HCT116 (cell line): ENCODE measurements at regions not wholly inside any gene's neighbourhood (a gene's known extent, or its start where the extent isn't known, plus 50 kb on each side); places are given as distances from the start of the nearest gene placed in this dataset.

ENCODE experiments used
- ATAC-seq: fragments of 200-7000 bp; cut with Tn5 transposase; 2 replicates; pipeline ENCODE4 v1.9.1; 2020; ENCODE audit warnings: mild to moderate bottlenecking, moderate library complexity
- BruUV-seq: library from RNA; stranded (reverse); fragments of 400-500 nt; replicated peaks from 2 replicates; lab custom pipeline; 2021; lab: Mats Ljungman, UMichigan
- CTCF ChIA-PET: fragments of 300-600 bp; sonication (Branson Sonifier 250); formaldehyde crosslinking; loops from one replicate; lab custom pipeline; 2021; ENCODE audit warnings: antibody characterized with exemption; lab: Charles Lee
- POLR2A ChIA-PET: fragments of 300-600, 350-600 bp; sonication (Branson Sonifier 250); formaldehyde crosslinking; loops from one replicate; lab custom pipeline; 2021; ENCODE audit warnings: antibody characterized with exemption; lab: Charles Lee
- RAD21 ChIA-PET, 2 experiments: fragments of 300-600 bp; sonication (Branson Sonifier 250); formaldehyde crosslinking; loops; one replicate each; lab custom pipeline; 2023; ENCODE audit warnings: low total read pairs in 2 of 2; ENCODE audit not compliant: uncharacterized antibody in 2 of 2, unreplicated experiment in 2 of 2, low non-redundant PET in 1 of 2; lab: Charles Lee
- DNase-seq: peaks from one replicate; pipeline ENCODE4 v3.0.0-alpha.2; 2010; ENCODE audit warnings: low read depth, low spot score
- H2AFZ ChIP-seq: fragments of 200-600 bp; shearing (Covaris generic), sonication (generic); 2 replicates; pipeline ENCODE4 v1.6.1; 2017; ENCODE audit warnings: low read depth, mixed run types, mixed read lengths, antibody characterized with exemption, low read length; ENCODE audit not compliant: poor library complexity, severe bottlenecking
- H3K27ac ChIP-seq: 2 replicates; pipeline ENCODE4 v1.5.1; 2012; ENCODE audit warnings: low read depth, low read length
- H3K27me3 ChIP-seq: fragments of 200-600 bp; sonication (generic); 2 replicates; pipeline ENCODE4 v1.6.1; 2016; ENCODE audit warnings: mixed run types, low read length, mixed read lengths; ENCODE audit not compliant: insufficient read depth
- H3K36me3 ChIP-seq, 2 experiments: fragments of 200-500 bp in 1 of 2; fragments of 200-600 bp in 1 of 2; sonication (Bioruptor generic) in 1 of 2; sonication (generic) in 1 of 2; 2 replicates each; pipeline versions ENCODE4 v1.5.1 to v1.6.1; 2014 to 2016; ENCODE audit warnings: low read length in 2 of 2, inconsistent platforms in 1 of 2, mixed read lengths in 1 of 2, mixed run types in 1 of 2; ENCODE audit not compliant: insufficient read depth in 2 of 2, control insufficient read depth in 1 of 2
- H3K4me1 ChIP-seq, 2 experiments: fragments of 200-600 bp in 1 of 2; sonication (generic) in 1 of 2; 2 replicates each; pipeline versions ENCODE4 v1.5.1 to v1.6.1; 2012 to 2017; ENCODE audit warnings: low read length in 2 of 2, inconsistent platforms in 1 of 2, mild to moderate bottlenecking in 1 of 2, mixed read lengths in 1 of 2, mixed run types in 1 of 2, moderate library complexity in 1 of 2; ENCODE audit not compliant: insufficient read depth in 2 of 2, control insufficient read depth in 1 of 2
- H3K4me2 ChIP-seq: fragments of 200-600 bp; sonication (generic); 2 replicates; pipeline ENCODE4 v1.6.1; 2017; ENCODE audit warnings: mixed run types, low read length, mixed read lengths
- H3K4me3 ChIP-seq, 2 experiments: fragments of 200-600 bp in 1 of 2; sonication (generic) in 1 of 2; replicated peaks in 1 of 2; 2 replicates each; pipeline ENCODE4 v1.5.1; 2011 to 2016; ENCODE audit warnings: low read length in 2 of 2, control low read depth in 1 of 2, low read depth in 1 of 2, mild to moderate bottlenecking in 1 of 2, mixed read lengths in 1 of 2, mixed run types in 1 of 2
- H3K79me2 ChIP-seq: fragments of 200-600 bp; sonication (generic); 2 replicates; pipeline ENCODE4 v1.6.1; 2017; ENCODE audit warnings: mild to moderate bottlenecking, mixed run types, low read length, moderate library complexity, mixed read lengths; ENCODE audit not compliant: insufficient read depth
- H3K9ac ChIP-seq: fragments of 200-600 bp; sonication (generic); 2 replicates; pipeline ENCODE4 v1.6.1; 2016; ENCODE audit warnings: low read length, mixed read lengths
- H3K9me2 ChIP-seq: fragments of 200-600 bp; sonication (generic), shearing (Covaris generic); 2 replicates; pipeline ENCODE4 v1.6.1; 2017; ENCODE audit warnings: mixed run types, mild to moderate bottlenecking, moderate library complexity; ENCODE audit not compliant: insufficient read depth
- H3K9me3 ChIP-seq, 2 experiments: fragments of 200-500 bp in 1 of 2; fragments of 200-600 bp in 1 of 2; sonication (Bioruptor generic) in 1 of 2; sonication (generic) in 1 of 2; 2 replicates each; pipeline ENCODE4 v1.6.1; 2014 to 2017; ENCODE audit warnings: low read length in 2 of 2, mixed read lengths in 2 of 2, inconsistent platforms in 1 of 2, low read depth in 1 of 2, mild to moderate bottlenecking in 1 of 2, mixed run types in 1 of 2, moderate library complexity in 1 of 2; ENCODE audit not compliant: control insufficient read depth in 1 of 2, insufficient read depth in 1 of 2
- H4K20me1 ChIP-seq: fragments of 200-600 bp; sonication (generic), shearing (Covaris generic); 2 replicates; pipeline ENCODE4 v1.6.1; 2017; ENCODE audit warnings: mixed run types, mild to moderate bottlenecking, moderate library complexity; ENCODE audit not compliant: insufficient read depth
- ATF3 ChIP-seq: IDR thresholded peaks from 2 replicates; pipeline ENCODE4 v1.6.1; 2012
- CEBPB ChIP-seq: IDR thresholded peaks from 2 replicates; pipeline ENCODE4 v1.6.1; 2012; ENCODE audit warnings: low read depth
- EGR1 ChIP-seq: IDR thresholded peaks from 2 replicates; pipeline ENCODE4 v1.6.1; 2012; ENCODE audit warnings: low read depth
- ELF1 ChIP-seq: IDR thresholded peaks from 2 replicates; pipeline ENCODE4 v1.6.1; 2012; ENCODE audit warnings: low read depth, borderline replicate concordance
- EZH2phosphoT487 ChIP-seq: fragments of 200-600 bp; IDR thresholded peaks from 2 replicates; pipeline ENCODE4 v1.6.1; 2018; ENCODE audit warnings: antibody characterized with exemption, borderline replicate concordance
- FOSL1 ChIP-seq: IDR thresholded peaks from 2 replicates; pipeline ENCODE4 v1.6.1; 2012; ENCODE audit warnings: low read depth
- POLR2AphosphoS5 ChIP-seq: IDR thresholded peaks from 2 replicates; pipeline ENCODE4 v1.6.1; 2011; ENCODE audit warnings: mild to moderate bottlenecking, low read depth, low read length, moderate library complexity
- SIN3A ChIP-seq: IDR thresholded peaks from 2 replicates; pipeline ENCODE4 v1.6.1; 2012; ENCODE audit warnings: low read depth
- SP1 ChIP-seq: IDR thresholded peaks from 2 replicates; pipeline ENCODE4 v1.6.1; 2012; ENCODE audit warnings: low read depth
- TCF7L2 ChIP-seq: IDR thresholded peaks from 2 replicates; pipeline ENCODE4 v1.7.0; 2011; ENCODE audit warnings: borderline replicate concordance, inconsistent platforms; ENCODE audit not compliant: insufficient read depth, insufficient read length; ENCODE audit errors: extremely low read depth
- YY1 ChIP-seq: IDR thresholded peaks from 2 replicates; pipeline ENCODE4 v1.6.1; 2011; ENCODE audit warnings: low read length, low read depth, moderate library complexity, mild to moderate bottlenecking; ENCODE audit not compliant: insufficient replicate concordance; ENCODE audit errors: extremely low read depth
- ZFX ChIP-seq: fragments of 450-650 bp; IDR thresholded peaks from 2 replicates; pipeline ENCODE4 v1.6.1; 2017
- intact Hi-C: fragments of 100-400 bp; cut with micrococcal nuclease; formaldehyde crosslinking; loops from 2 replicates; pipeline ENCODE4 v1.10.0; 2022
- TF ChIP-seq, protein P1 (sequence below): IDR thresholded peaks from 2 replicates; pipeline ENCODE4 v1.6.1; 2011; ENCODE audit warnings: mild to moderate bottlenecking, low read length, moderate library complexity; ENCODE audit not compliant: insufficient replicate concordance; ENCODE audit errors: extremely low read depth
- TF ChIP-seq, protein P2 (sequence below): IDR thresholded peaks from 2 replicates; pipeline ENCODE4 v1.6.1; 2012; ENCODE audit warnings: low read depth

GRCh38 chr3:84820906-84821305 is 137.9 kb upstream of the CADM2 start:
- Histone ChIP-seq H3K27me3 (no peaks in the 10 kb centered on the region), H3K9ac (no peak overlapping the region), H3K9me3 (peaks cover 8 to 13% of the 10 kb centered on the region in 2 experiments; a peak in 3 of 4 replicates), H2AFZ (no peak overlapping the region), H3K27ac (no peak overlapping the region), H3K79me2 (no peaks in the 10 kb centered on the region), H3K4me1 (no peaks in the 10 kb centered on the region), H3K4me2 (no peak overlapping the region), H4K20me1 (no peaks in the 10 kb centered on the region), H3K4me3 (no peak overlapping the region), H3K36me3 (no peaks in the 10 kb centered on the region), H3K9me2 (no peaks in the 10 kb centered on the region)
- ATAC-seq, result no peak
- intact Hi-C loops, result no loop called here
- ChIA-PET CTCF (no interaction called here), POLR2A (no interaction called here), RAD21 (no interaction called here)
- BruUV-seq, result no TSS peak
- TF ChIP-seq YY1 (no peak), ATF3 (no peak), ELF1 (no peak), EGR1 (no peak), FOSL1 (no peak)
- TF ChIP-seq, protein P1, sequence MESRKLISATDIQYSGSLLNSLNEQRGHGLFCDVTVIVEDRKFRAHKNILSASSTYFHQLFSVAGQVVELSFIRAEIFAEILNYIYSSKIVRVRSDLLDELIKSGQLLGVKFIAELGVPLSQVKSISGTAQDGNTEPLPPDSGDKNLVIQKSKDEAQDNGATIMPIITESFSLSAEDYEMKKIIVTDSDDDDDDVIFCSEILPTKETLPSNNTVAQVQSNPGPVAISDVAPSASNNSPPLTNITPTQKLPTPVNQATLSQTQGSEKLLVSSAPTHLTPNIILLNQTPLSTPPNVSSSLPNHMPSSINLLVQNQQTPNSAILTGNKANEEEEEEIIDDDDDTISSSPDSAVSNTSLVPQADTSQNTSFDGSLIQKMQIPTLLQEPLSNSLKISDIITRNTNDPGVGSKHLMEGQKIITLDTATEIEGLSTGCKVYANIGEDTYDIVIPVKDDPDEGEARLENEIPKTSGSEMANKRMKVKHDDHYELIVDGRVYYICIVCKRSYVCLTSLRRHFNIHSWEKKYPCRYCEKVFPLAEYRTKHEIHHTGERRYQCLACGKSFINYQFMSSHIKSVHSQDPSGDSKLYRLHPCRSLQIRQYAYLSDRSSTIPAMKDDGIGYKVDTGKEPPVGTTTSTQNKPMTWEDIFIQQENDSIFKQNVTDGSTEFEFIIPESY, result no peak
- DNase-seq, result no peak

DNA sequence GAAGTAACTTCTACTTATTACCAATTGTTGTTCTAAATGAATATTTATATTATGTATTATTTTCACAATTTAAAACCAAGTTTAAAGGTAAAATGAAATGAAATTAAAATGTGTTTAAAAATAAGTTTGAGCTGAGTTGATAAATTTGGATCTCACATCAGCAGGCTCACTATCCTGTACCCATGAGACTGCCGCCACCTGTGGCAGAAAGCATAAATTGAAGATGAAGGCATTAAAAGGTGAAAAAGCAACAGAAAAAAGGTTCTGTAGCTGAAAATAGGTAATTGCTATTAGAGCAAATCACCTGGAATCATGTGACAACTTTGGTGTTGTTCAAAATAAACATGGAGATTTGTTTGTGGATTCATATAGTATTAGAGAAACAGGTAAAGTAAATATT is 133.0 kb upstream of the CADM2 start:
- H4K20me1 ChIP-seq, result no peaks in the 10 kb centered on the region
- H2AFZ ChIP-seq, result no peak overlapping the region
- ATAC-seq (no peak), DNase-seq (no peak)
- no peak overlapping the region for H3K9ac ChIP-seq
- BruUV-seq, result no TSS peak
- no peaks in the 10 kb centered on the region for H3K79me2 ChIP-seq
- ChIA-PET POLR2A (no interaction called here), RAD21 (no interaction called here), CTCF (no interaction called here)
- H3K9me2 ChIP-seq, result no peaks in the 10 kb centered on the region
- no peak overlapping the region for H3K4me3 ChIP-seq
- intact Hi-C loops, result no loop called here
- no peaks in the 10 kb centered on the region for H3K4me1 ChIP-seq
- H3K27ac ChIP-seq, result no peak overlapping the region
- no peaks in the 10 kb centered on the region for H3K27me3 ChIP-seq
- peaks cover 11 to 13% of the 10 kb centered on the region in 2 experiments; a peak in 3 of 4 replicates for H3K9me3 ChIP-seq
- H3K36me3 ChIP-seq, result no peaks in the 10 kb centered on the region
- no peak overlapping the region for H3K4me2 ChIP-seq
- no peak for TF ChIP-seq CEBPB
- TF ChIP-seq TCF7L2, result no peak
- TF ChIP-seq EZH2phosphoT487, result no peak
- TF ChIP-seq POLR2AphosphoS5, result no peak
- TF ChIP-seq, protein P2, sequence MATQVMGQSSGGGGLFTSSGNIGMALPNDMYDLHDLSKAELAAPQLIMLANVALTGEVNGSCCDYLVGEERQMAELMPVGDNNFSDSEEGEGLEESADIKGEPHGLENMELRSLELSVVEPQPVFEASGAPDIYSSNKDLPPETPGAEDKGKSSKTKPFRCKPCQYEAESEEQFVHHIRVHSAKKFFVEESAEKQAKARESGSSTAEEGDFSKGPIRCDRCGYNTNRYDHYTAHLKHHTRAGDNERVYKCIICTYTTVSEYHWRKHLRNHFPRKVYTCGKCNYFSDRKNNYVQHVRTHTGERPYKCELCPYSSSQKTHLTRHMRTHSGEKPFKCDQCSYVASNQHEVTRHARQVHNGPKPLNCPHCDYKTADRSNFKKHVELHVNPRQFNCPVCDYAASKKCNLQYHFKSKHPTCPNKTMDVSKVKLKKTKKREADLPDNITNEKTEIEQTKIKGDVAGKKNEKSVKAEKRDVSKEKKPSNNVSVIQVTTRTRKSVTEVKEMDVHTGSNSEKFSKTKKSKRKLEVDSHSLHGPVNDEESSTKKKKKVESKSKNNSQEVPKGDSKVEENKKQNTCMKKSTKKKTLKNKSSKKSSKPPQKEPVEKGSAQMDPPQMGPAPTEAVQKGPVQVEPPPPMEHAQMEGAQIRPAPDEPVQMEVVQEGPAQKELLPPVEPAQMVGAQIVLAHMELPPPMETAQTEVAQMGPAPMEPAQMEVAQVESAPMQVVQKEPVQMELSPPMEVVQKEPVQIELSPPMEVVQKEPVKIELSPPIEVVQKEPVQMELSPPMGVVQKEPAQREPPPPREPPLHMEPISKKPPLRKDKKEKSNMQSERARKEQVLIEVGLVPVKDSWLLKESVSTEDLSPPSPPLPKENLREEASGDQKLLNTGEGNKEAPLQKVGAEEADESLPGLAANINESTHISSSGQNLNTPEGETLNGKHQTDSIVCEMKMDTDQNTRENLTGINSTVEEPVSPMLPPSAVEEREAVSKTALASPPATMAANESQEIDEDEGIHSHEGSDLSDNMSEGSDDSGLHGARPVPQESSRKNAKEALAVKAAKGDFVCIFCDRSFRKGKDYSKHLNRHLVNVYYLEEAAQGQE, result no peak
- TF ChIP-seq SIN3A, result no peak
- TF ChIP-seq ZFX, result no peak
- TF ChIP-seq SP1, result no peak
